A673 (cell line): ENCODE measurements at regions not wholly inside any gene's neighbourhood (a gene's known extent, or its start where the extent isn't known, plus 50 kb on each side); places are given as distances from the start of the nearest gene placed in this dataset.

ENCODE experiments used
- BruUV-seq: library from RNA; stranded (reverse); fragments of 400-500 nt; replicated peaks from 2 replicates; lab custom pipeline; 2021; lab: Mats Ljungman, UMichigan
- CTCF ChIA-PET: fragments of 300-600 bp; sonication (Branson Sonifier 250); formaldehyde crosslinking; loops from one replicate; lab custom pipeline; 2022; ENCODE audit warnings: antibody characterized with exemption; lab: Charles Lee
- POLR2A ChIA-PET: fragments of 300-600 bp; sonication (Branson Sonifier 250); formaldehyde crosslinking; loops from one replicate; lab custom pipeline; 2022; ENCODE audit warnings: antibody characterized with exemption; ENCODE audit not compliant: low non-redundant PET; lab: Charles Lee
- DNase-seq: peaks from one replicate; pipeline ENCODE4 v3.0.0-alpha.2; 2015; ENCODE audit warnings: low spot score
- H3K27ac ChIP-seq: fragments of 200-600 bp; sonication (generic); 2 replicates; pipeline ENCODE4 v1.5.1; 2016; ENCODE audit warnings: mixed run types, low read depth, mild to moderate bottlenecking, mixed read lengths, antibody characterized with exemption, low read length; ENCODE audit not compliant: poor library complexity, severe bottlenecking
- H3K27me3 ChIP-seq: fragments of 200-600 bp; sonication (generic); replicated peaks from 2 replicates; pipeline ENCODE4 v1.6.1; 2017; ENCODE audit warnings: mixed run types, low read depth, mild to moderate bottlenecking, mixed read lengths, antibody characterized with exemption, low read length; ENCODE audit not compliant: insufficient read depth, poor library complexity
- H3K36me3 ChIP-seq: fragments of 200-600 bp; sonication (generic); 2 replicates; pipeline ENCODE4 v1.6.1; 2016; ENCODE audit warnings: mixed run types, mild to moderate bottlenecking, mixed read lengths, antibody characterized with exemption, low read length; ENCODE audit not compliant: insufficient read depth, poor library complexity, severe bottlenecking
- H3K4me1 ChIP-seq: fragments of 200-600 bp; sonication (generic); 2 replicates; pipeline ENCODE4 v1.6.1; 2017; ENCODE audit warnings: mixed run types, mild to moderate bottlenecking, mixed read lengths, antibody characterized with exemption, low read length; ENCODE audit not compliant: insufficient read depth, poor library complexity, severe bottlenecking
- H3K4me3 ChIP-seq: fragments of 200-600 bp; sonication (generic); 2 replicates; pipeline ENCODE4 v1.5.1; 2016; ENCODE audit warnings: low read depth, mixed run types, mild to moderate bottlenecking, mixed read lengths, low read length; ENCODE audit not compliant: poor library complexity, severe bottlenecking
- H3K9me3 ChIP-seq: fragments of 200-600 bp; sonication (generic); 2 replicates; pipeline ENCODE4 v1.6.1; 2016; ENCODE audit warnings: mixed run types, low read depth, mild to moderate bottlenecking, mixed read lengths, antibody characterized with exemption, low read length; ENCODE audit not compliant: poor library complexity, severe bottlenecking
- CTCF ChIP-seq: fragments of 300-800, 200-600 bp; sonication (generic); conservative IDR thresholded peaks from 2 replicates; pipeline ENCODE4 v1.5.1; 2017; ENCODE audit warnings: low read depth, mild to moderate bottlenecking, antibody characterized with exemption, low read length, moderate library complexity, mixed read lengths
- EZH2 ChIP-seq: fragments of 200-600 bp; sonication (generic); IDR thresholded peaks from 2 replicates; pipeline ENCODE4 v1.6.1; 2017; ENCODE audit warnings: borderline replicate concordance, low read depth, mild to moderate bottlenecking, mixed read lengths, antibody characterized with exemption, low read length; ENCODE audit not compliant: poor library complexity, severe bottlenecking
- intact Hi-C: fragments of 100-400 bp; cut with micrococcal nuclease; formaldehyde crosslinking; loops from one replicate; pipeline ENCODE4 v1.10.0; 2022; ENCODE audit not compliant: unreplicated experiment

GRCh38 chr2:224284134-224284946 is 117.6 kb downstream of the FAM124B start:
- peaks cover 48% of the 10 kb centered on the region for H3K4me1 ChIP-seq
- intact Hi-C loops = loop anchor here (1.0 kb wide), 3 partner anchors 147 to 314 kb away; no protein-coding TSS in a partner anchor
- peak; percentile 75 for DNase-seq
- no peaks in the 10 kb centered on the region for H3K27me3 ChIP-seq
- BruUV-seq = no TSS peak
- no peaks in the 10 kb centered on the region for H3K36me3 ChIP-seq
- POLR2A ChIA-PET = interaction anchor here (0.6 kb wide), 1 partner anchor 57 kb away, joined by 3 read pairs; no protein-coding TSS in a partner anchor
- no peaks in the 10 kb centered on the region for H3K9me3 ChIP-seq
- TF ChIP-seq EZH2 = no peak
- TF ChIP-seq CTCF = peak; percentile 68
- H3K4me3 ChIP-seq = no peak overlapping the region
- peak overlapping the region; percentile 15 for H3K27ac ChIP-seq
- CTCF ChIA-PET = interaction anchor here (0.7 to 3.7 kb wide), 5 partner anchors 10 to 313 kb away, joined by 3 to 70 read pairs (median 4); no protein-coding TSS in a partner anchor

GRCh38 chr2:224283466-224283965 is 118.4 kb downstream of the FAM124B start:
- H3K27ac ChIP-seq = no peak overlapping the region
- ChIA-PET CTCF (interaction anchor here (2.1 to 3.7 kb wide), 2 partner anchors 290 to 313 kb away, joined by 19 to 70 read pairs; no protein-coding TSS in a partner anchor), POLR2A (no interaction called here)
- H3K4me3 ChIP-seq = no peak overlapping the region
- H3K9me3 ChIP-seq = no peaks in the 10 kb centered on the region
- peaks cover 47% of the 10 kb centered on the region for H3K4me1 ChIP-seq
- DNase-seq = no peak
- H3K27me3 ChIP-seq = no peaks in the 10 kb centered on the region
- intact Hi-C loops = loop anchor here (2.0 kb wide), 2 partner anchors 63 to 245 kb away; partner anchors contain the start of gene SERPINE2
- no peaks in the 10 kb centered on the region for H3K36me3 ChIP-seq
- no peak for TF ChIP-seq EZH2
- TF ChIP-seq CTCF = no peak
- BruUV-seq = no TSS peak

GRCh38 chr2:224281374-224281773 is 120.5 kb downstream of the FAM124B start:
- no peaks in the 10 kb centered on the region for H3K27me3 ChIP-seq
- H3K4me3 ChIP-seq = no peak overlapping the region
- POLR2A ChIA-PET = no interaction called here
- intact Hi-C loops = no loop called here
- H3K27ac ChIP-seq = no peak overlapping the region
- BruUV-seq = no TSS peak
- CTCF ChIA-PET = interaction anchor here (3.7 kb wide), 1 partner anchor 288 kb away, joined by 70 read pairs; no protein-coding TSS in a partner anchor
- TF ChIP-seq CTCF (no peak), EZH2 (no peak)
- H3K4me1 ChIP-seq = peaks cover 27% of the 10 kb centered on the region
- no peaks in the 10 kb centered on the region for H3K36me3 ChIP-seq
- H3K9me3 ChIP-seq = no peaks in the 10 kb centered on the region
- DNase-seq = no peak
